Endothelial cell of umbilical vein (primary cell): ENCODE measurements at regions not wholly inside any gene's neighbourhood (a gene's known extent, or its start where the extent isn't known, plus 50 kb on each side); places are given as distances from the start of the nearest gene placed in this dataset.

ENCODE experiments used
- BruUV-seq: library from RNA; stranded (reverse); fragments of 400-500 nt; replicated peaks from 2 replicates; lab custom pipeline; 2021; lab: Mats Ljungman, UMichigan
- CTCF ChIA-PET: fragments of 300-600, 350-600 bp; sonication (Branson Sonifier 250); formaldehyde crosslinking; loops from one replicate; lab custom pipeline; 2021; ENCODE audit warnings: antibody characterized with exemption, inconsistent platforms; lab: Charles Lee
- POLR2A ChIA-PET: fragments of 300-600, 350-600 bp; sonication (Branson Sonifier 250); formaldehyde crosslinking; loops from one replicate; lab custom pipeline; 2021; ENCODE audit warnings: antibody characterized with exemption, inconsistent platforms; lab: Charles Lee
- DNase-seq: peaks from one replicate; pipeline ENCODE4 v3.0.0-alpha.2; 2011; ENCODE audit warnings: low read depth, low spot score
- FAIRE-seq: peaks from 2 replicates; lab custom pipeline; 2011; peaks lifted over from hg19 to GRCh38; lab: Jason Lieb, UNC
- H2AFZ ChIP-seq: 2 replicates; pipeline ENCODE4 v1.6.0; 2012; ENCODE audit warnings: low read depth, low read length, control low read depth, inconsistent platforms
- H3K27ac ChIP-seq: 2 replicates; pipeline ENCODE4 v1.5.1; 2011; ENCODE audit warnings: low read depth, mild to moderate bottlenecking, control low read depth, low read length, moderate library complexity; ENCODE audit not compliant: insufficient read depth
- H3K27me3 ChIP-seq, 2 experiments: 2 replicates each; pipeline versions ENCODE4 v1.6.0 to v1.6.1; 2011; ENCODE audit warnings: low read length in 2 of 2, mixed read lengths in 1 of 2; ENCODE audit not compliant: control insufficient read depth in 2 of 2, insufficient read depth in 2 of 2
- H3K36me3 ChIP-seq, 2 experiments: 2 replicates in 1 of 2; 3 replicates in 1 of 2; pipeline ENCODE4 v1.5.1; 2011; ENCODE audit warnings: low read length in 2 of 2, mild to moderate bottlenecking in 1 of 2, moderate library complexity in 1 of 2; ENCODE audit not compliant: control insufficient read depth in 2 of 2, insufficient read depth in 2 of 2; ENCODE audit errors: extremely low read depth in 1 of 2
- H3K4me1 ChIP-seq: 3 replicates; pipeline ENCODE4 v1.5.1; 2011; ENCODE audit warnings: mild to moderate bottlenecking, low read length; ENCODE audit not compliant: control insufficient read depth, insufficient read depth; ENCODE audit errors: extremely low read depth
- H3K4me2 ChIP-seq: 2 replicates; pipeline ENCODE4 v1.6.1; 2011; ENCODE audit warnings: low read length, control low read depth, mixed read lengths; ENCODE audit not compliant: insufficient read depth
- H3K4me3 ChIP-seq, 3 experiments: fragments of 200-600 bp in 1 of 3; sonication (generic), shearing (Covaris generic) in 1 of 3; replicated peaks in 1 of 3; 2 replicates each; pipeline ENCODE4 v1.5.1; 2011 to 2016; ENCODE audit warnings: control low read depth in 3 of 3, low read length in 3 of 3, mild to moderate bottlenecking in 2 of 3, inconsistent platforms in 1 of 3, low read depth in 1 of 3, moderate library complexity in 1 of 3; ENCODE audit not compliant: insufficient read depth in 1 of 3
- H3K79me2 ChIP-seq: 2 replicates; pipeline ENCODE4 v1.6.0; 2012; ENCODE audit warnings: low read length, inconsistent platforms; ENCODE audit not compliant: control insufficient read depth, insufficient read depth
- H3K9ac ChIP-seq: replicated peaks from 2 replicates; pipeline ENCODE3; 2011; ENCODE audit warnings: low read length, control low read depth; ENCODE audit not compliant: insufficient read depth; ENCODE audit errors: extremely low read depth
- H3K9me1 ChIP-seq: replicated peaks from 3 replicates; pipeline ENCODE4 v1.6.0; 2011; ENCODE audit warnings: mild to moderate bottlenecking, low read length; ENCODE audit not compliant: control insufficient read depth, insufficient read depth; ENCODE audit errors: extremely low read depth
- H3K9me3 ChIP-seq: replicated peaks from 2 replicates; pipeline ENCODE4 v1.5.1; 2012; ENCODE audit warnings: low read length, inconsistent platforms; ENCODE audit not compliant: control insufficient read depth, insufficient read depth
- H4K20me1 ChIP-seq: replicated peaks from 2 replicates; pipeline ENCODE3; 2011; ENCODE audit warnings: mild to moderate bottlenecking, low read length; ENCODE audit not compliant: control insufficient read depth, insufficient read depth; ENCODE audit errors: extremely low read depth
- EZH2 ChIP-seq: IDR thresholded peaks from 2 replicates; pipeline ENCODE4 v1.6.1; 2012; ENCODE audit warnings: borderline replicate concordance, low read depth, mild to moderate bottlenecking, moderate library complexity, low read length, inconsistent platforms; ENCODE audit not compliant: severe bottlenecking
- FOS ChIP-seq: IDR thresholded peaks from 2 replicates; pipeline ENCODE4 v1.6.1; 2011; ENCODE audit warnings: mild to moderate bottlenecking, low read length, moderate library complexity, borderline replicate concordance; ENCODE audit not compliant: insufficient read depth
- GATA2 ChIP-seq: IDR thresholded peaks from 2 replicates; pipeline ENCODE4 v1.7.0; 2011; ENCODE audit warnings: low read depth, mild to moderate bottlenecking, moderate library complexity, mixed read lengths, low read length; ENCODE audit not compliant: insufficient read length, insufficient read depth
- JUN ChIP-seq: IDR thresholded peaks from 2 replicates; pipeline ENCODE4 v1.6.1; 2011; ENCODE audit warnings: borderline replicate concordance, low read depth; ENCODE audit not compliant: insufficient read length, insufficient read depth
- MYC ChIP-seq: IDR thresholded peaks from one replicate; pipeline ENCODE4 v1.6.1; 2011; ENCODE audit warnings: mild to moderate bottlenecking, low read depth, low read length
- POLR2A ChIP-seq: IDR thresholded peaks from 2 replicates; pipeline ENCODE4 v1.6.1; 2012; ENCODE audit warnings: low read depth, mild to moderate bottlenecking, control low read depth, low read length
- POLR2AphosphoS5 ChIP-seq: IDR thresholded peaks from 2 replicates; pipeline ENCODE4 v1.6.1; 2012; ENCODE audit warnings: low read depth, mild to moderate bottlenecking, control low read depth, low read length, moderate library complexity; ENCODE audit not compliant: insufficient read depth
- dilution Hi-C: fragments of 300-500 bp; cut with MboI; formaldehyde crosslinking; loops from one replicate; pipeline ENCODE4 v1.15.0; 2019; ENCODE audit warnings: low sequenced_read_pairs; ENCODE audit not compliant: extremely low pct_ligation_motif_present
- intact Hi-C: fragments of 100-400 bp; cut with micrococcal nuclease; formaldehyde crosslinking; loops from one replicate; pipeline ENCODE4 v1.10.0; 2022
- TF ChIP-seq, protein P1 (sequence below), 2 donors: IDR thresholded peaks; 1 replicate in 1 of 2; 2 replicates in 1 of 2; pipeline ENCODE4 v1.5.1; 2011; ENCODE audit warnings: low read length in 2 of 2, mild to moderate bottlenecking in 2 of 2, moderate library complexity in 2 of 2, control low read depth in 1 of 2, inconsistent platforms in 1 of 2, low read depth in 1 of 2; ENCODE audit not compliant: insufficient read depth in 1 of 2; ENCODE audit errors: extremely low read depth in 1 of 2
- TF ChIP-seq, protein P2 (sequence below): IDR thresholded peaks from 2 replicates; pipeline ENCODE4 v1.6.1; 2011; ENCODE audit not compliant: insufficient read depth, insufficient read length

DNA sequence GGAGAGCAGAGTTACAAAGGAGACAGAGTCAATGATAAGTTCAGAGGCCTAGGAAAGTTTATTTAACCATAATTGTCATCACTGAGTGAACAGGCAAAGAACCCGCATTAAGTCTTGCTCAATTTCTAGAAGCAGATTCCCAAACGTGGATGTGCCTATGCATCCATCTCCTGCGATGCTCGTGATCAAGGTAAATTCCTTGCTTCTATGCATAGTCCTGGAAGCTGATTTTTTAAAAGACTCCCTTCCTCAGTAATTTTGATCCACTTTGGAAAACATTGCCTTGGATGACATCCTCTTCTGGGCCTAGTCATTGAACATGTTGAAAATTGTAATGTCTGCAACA, 116.4 kb downstream of the TNFSF18 start:
- no peak overlapping the region for H2AFZ ChIP-seq
- TF ChIP-seq, protein P1, sequence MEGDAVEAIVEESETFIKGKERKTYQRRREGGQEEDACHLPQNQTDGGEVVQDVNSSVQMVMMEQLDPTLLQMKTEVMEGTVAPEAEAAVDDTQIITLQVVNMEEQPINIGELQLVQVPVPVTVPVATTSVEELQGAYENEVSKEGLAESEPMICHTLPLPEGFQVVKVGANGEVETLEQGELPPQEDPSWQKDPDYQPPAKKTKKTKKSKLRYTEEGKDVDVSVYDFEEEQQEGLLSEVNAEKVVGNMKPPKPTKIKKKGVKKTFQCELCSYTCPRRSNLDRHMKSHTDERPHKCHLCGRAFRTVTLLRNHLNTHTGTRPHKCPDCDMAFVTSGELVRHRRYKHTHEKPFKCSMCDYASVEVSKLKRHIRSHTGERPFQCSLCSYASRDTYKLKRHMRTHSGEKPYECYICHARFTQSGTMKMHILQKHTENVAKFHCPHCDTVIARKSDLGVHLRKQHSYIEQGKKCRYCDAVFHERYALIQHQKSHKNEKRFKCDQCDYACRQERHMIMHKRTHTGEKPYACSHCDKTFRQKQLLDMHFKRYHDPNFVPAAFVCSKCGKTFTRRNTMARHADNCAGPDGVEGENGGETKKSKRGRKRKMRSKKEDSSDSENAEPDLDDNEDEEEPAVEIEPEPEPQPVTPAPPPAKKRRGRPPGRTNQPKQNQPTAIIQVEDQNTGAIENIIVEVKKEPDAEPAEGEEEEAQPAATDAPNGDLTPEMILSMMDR (IDR thresholded peaks at IDR 0.05; ENCODE audit: extremely low read depth in 1 of 2, insufficient read depth in 1 of 2, low read depth in 1 of 2, low read length in 2 of 2), result no peak
- TF ChIP-seq, protein P2, sequence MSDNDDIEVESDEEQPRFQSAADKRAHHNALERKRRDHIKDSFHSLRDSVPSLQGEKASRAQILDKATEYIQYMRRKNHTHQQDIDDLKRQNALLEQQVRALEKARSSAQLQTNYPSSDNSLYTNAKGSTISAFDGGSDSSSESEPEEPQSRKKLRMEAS, result no peak
- TF ChIP-seq JUN (no peak), POLR2A (no peak), POLR2AphosphoS5 (no peak), EZH2 (no peak), MYC (no peak), FOS (no peak), GATA2 (no peak)
- intact Hi-C loops, result loop anchor here (1.0 kb wide), 10 partner anchors 13 to 268 kb away; no protein-coding TSS in a partner anchor
- FAIRE-seq (no peak), DNase-seq (no peak)
- H3K9me3 ChIP-seq, result no peaks in the 10 kb centered on the region
- ChIA-PET POLR2A (no interaction called here), CTCF (interaction anchor here (1.5 to 1.9 kb wide), 2 partner anchors 12 to 108 kb away, joined by 4 read pairs; no protein-coding TSS in a partner anchor)
- no peaks in the 10 kb centered on the region for H3K36me3 ChIP-seq
- TSS peak; percentile 71 for BruUV-seq
- H4K20me1 ChIP-seq, result no peaks in the 10 kb centered on the region
- peak overlapping the region; percentile 25 for H3K4me2 ChIP-seq
- no peak overlapping the region for H3K4me3 ChIP-seq
- H3K9ac ChIP-seq, result peak overlapping the region; percentile 86
- dilution Hi-C loops, result no loop called here
- H3K9me1 ChIP-seq, result no peaks in the 10 kb centered on the region
- peaks cover 53% of the 10 kb centered on the region for H3K4me1 ChIP-seq
- H3K27me3 ChIP-seq, result no peaks in the 10 kb centered on the region
- H3K79me2 ChIP-seq, result no peaks in the 10 kb centered on the region
- peak overlapping the region; percentile 90 for H3K27ac ChIP-seq
